Activated CD8-positive, alpha-beta memory T cell treated with anti-CD3 and anti-CD28 coated beads, Interleukin-2, amount 10 ng/mL, durations not matched to agents 7 days and 5 days (primary cell): ENCODE measurements at regions not wholly inside any gene's neighbourhood (a gene's known extent, or its start where the extent isn't known, plus 50 kb on each side); places are given as distances from the start of the nearest gene placed in this dataset.

Experiments
- ATAC-seq: fragments of 150-1000 bp; cut with Tn5 transposase; one replicate; pipeline ENCODE4 v1.10.0; 2021; ENCODE audit warnings: moderate library complexity
- CTCF ChIA-PET: fragments of 350-600 bp; sonication (Branson Sonifier 250); formaldehyde crosslinking; loops from one replicate; lab custom pipeline; 2021; ENCODE audit warnings: antibody characterized with exemption; lab: Charles Lee
- DNase-seq: peaks from one replicate; pipeline ENCODE4 v3.0.0-alpha.2; 2020
- H3K27ac Mint-ChIP-seq: one replicate; pipeline ENCODE4 v1.8.0; 2021; ENCODE audit warnings: mild to moderate bottlenecking, mixed read lengths
- H3K27me3 Mint-ChIP-seq: one replicate; pipeline ENCODE4 v1.8.0; 2021; ENCODE audit warnings: mixed read lengths
- H3K36me3 Mint-ChIP-seq: one replicate; pipeline ENCODE4 v1.8.0; 2021; ENCODE audit warnings: mild to moderate bottlenecking, mixed read lengths
- H3K4me1 Mint-ChIP-seq: one replicate; pipeline ENCODE4 v1.8.0; 2021; ENCODE audit warnings: mixed read lengths
- H3K4me3 Mint-ChIP-seq: one replicate; pipeline ENCODE4 v1.8.0; 2021; ENCODE audit warnings: mild to moderate bottlenecking, moderate library complexity, mixed read lengths
- H3K9me3 Mint-ChIP-seq: one replicate; pipeline ENCODE4 v1.8.0; 2022; ENCODE audit warnings: low read depth, mixed read lengths

DNA sequence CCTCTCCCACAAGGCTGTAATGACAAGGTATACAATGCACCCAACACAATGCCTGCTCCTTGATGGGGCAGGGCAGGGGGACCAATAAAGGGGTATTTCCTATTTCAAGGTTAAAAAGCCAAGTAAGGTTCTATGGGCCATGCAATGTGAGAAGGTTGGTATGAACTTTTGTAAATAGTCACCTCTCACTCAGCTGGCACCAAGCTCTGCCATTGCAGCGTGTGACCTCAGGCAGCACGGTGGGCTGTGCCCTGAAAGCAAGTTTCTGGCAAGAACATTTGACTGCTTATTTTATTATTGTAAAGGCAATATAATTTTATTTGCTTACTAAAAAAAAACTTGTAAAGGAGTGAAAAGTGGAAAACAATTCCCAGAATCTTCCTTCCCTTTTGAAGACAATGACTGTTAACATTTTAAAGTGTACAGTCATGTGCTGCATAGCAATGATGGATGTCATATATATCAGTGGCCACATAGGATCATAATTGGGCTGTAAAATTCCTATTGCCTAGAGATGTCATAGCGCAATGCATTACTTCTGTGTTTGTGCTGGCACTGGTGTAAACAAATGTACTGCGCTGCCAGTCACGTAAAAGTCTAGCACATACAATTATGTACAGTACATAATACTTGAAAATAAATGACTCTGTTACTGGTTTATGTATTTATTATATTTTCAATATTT, 167.3 kb upstream of the RORA start:
- H3K27ac Mint-ChIP-seq = no peak overlapping the region
- no peaks in the 10 kb centered on the region for H3K36me3 Mint-ChIP-seq
- ATAC-seq (no peak), DNase-seq (no peak)
- peaks cover 16% of the 10 kb centered on the region for H3K27me3 Mint-ChIP-seq
- no peak overlapping the region for H3K4me3 Mint-ChIP-seq
- no peaks in the 10 kb centered on the region for H3K4me1 Mint-ChIP-seq
- CTCF ChIA-PET = no interaction called here
- no peaks in the 10 kb centered on the region for H3K9me3 Mint-ChIP-seq

DNA sequence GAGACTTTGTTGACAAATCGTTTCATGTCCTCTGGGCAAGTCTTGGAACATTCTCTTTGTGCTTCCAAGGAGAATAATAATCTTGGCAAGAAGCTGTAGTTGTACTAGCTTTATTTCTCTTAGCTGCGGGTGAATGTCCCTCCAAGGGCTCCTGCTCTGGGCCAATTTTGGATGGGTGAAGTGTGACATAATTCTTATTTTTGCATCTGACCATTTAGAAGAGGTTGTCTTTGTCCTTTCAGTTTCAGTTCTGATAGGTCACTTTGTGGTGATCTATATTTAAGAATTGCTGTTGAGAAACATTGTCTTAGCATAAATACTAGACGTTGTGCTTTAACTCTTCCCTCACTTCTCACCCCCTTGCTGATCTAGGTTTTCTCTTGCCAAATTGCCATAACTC, 164.8 kb upstream of the RORA start:
- CTCF ChIA-PET = no interaction called here
- no peak overlapping the region for H3K27ac Mint-ChIP-seq
- DNase-seq (no peak), ATAC-seq (no peak)
- H3K36me3 Mint-ChIP-seq = no peaks in the 10 kb centered on the region
- H3K27me3 Mint-ChIP-seq = peaks cover 17% of the 10 kb centered on the region
- H3K4me3 Mint-ChIP-seq = no peak overlapping the region
- no peaks in the 10 kb centered on the region for H3K9me3 Mint-ChIP-seq
- peaks cover 5% of the 10 kb centered on the region for H3K4me1 Mint-ChIP-seq

DNA sequence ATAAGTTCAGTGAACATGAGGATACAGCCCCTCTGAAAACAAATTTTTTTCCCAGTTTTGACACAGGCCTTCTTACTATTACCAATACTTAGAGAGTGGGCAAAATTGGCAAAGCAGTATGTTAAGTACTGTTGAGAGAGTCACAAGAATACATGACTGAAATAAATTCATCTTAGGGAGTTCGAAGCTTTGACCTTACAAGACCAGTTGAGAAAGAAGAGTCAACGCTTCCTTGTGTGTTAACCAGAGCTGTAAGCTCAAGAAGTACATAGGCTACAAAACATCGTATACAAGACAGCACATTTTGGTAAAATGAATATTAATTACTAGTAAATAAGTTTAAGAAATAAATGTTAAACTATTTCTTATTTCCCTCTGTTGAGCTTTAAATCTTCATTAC, 164.4 kb upstream of the RORA start:
- H3K27ac Mint-ChIP-seq = no peak overlapping the region
- ATAC-seq = no peak
- peaks cover 5% of the 10 kb centered on the region for H3K4me1 Mint-ChIP-seq
- no peaks in the 10 kb centered on the region for H3K9me3 Mint-ChIP-seq
- no peak overlapping the region for H3K4me3 Mint-ChIP-seq
- no peaks in the 10 kb centered on the region for H3K36me3 Mint-ChIP-seq
- CTCF ChIA-PET = no interaction called here
- H3K27me3 Mint-ChIP-seq = peaks cover 17% of the 10 kb centered on the region
- DNase-seq = no peak

DNA sequence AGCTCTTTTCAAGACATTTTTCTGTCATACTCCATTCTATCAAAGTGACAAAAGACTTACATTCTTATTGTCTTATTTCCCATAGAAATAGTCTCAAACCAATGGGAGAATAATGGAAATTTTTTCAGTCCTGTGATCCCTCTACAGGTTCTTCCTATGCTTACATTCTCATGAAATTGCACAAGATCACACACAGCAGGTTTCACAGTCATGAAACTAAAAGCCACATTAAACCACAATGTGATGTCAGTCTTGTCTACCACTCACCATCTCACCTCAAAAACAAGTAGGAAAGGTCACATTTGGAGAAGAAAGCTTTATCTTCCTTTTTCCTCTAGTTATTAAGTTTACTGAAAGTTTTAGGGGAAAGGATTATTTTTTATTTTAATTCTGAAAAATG, 161.0 kb upstream of the RORA start:
- DNase-seq = no peak
- Mint-ChIP-seq H3K27me3 (peaks cover 17% of the 10 kb centered on the region), H3K4me1 (peaks cover 5% of the 10 kb centered on the region), H3K9me3 (no peaks in the 10 kb centered on the region), H3K4me3 (no peak overlapping the region), H3K27ac (no peak overlapping the region), H3K36me3 (no peaks in the 10 kb centered on the region)
- no peak for ATAC-seq
- CTCF ChIA-PET = no interaction called here

DNA sequence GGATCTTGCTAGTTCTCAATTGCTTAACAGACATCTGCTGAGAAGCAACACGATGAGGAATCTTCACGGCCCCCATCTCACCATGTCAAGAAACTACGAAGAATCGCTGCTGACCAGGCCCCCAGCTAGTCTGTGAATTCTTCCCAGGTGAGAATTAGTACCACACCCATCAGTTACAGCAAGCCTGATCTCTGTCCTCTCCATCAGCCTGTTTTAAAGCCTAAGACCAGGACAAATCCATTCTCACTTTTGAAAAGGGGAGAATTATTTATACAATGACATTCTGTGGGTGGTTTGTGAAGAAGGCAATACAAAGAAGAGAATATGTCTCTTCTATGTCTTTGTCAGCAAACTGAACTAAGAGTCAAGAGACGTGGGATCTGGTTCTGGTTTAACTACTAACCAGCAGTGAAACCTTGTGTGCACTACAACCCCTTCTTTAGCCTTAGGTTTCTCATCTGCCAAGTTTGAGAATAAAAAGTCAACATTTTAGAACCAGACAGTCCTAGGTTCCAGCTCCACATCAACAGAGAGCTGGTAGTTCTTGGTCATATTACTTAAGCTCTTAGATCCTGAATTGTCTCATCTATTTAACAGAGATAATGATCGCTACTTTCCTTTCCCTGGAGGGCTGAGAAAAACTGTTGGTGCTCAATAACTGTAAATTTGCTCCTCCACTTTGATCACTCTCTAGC, 160.4 kb upstream of the RORA start:
- DNase-seq (no peak), ATAC-seq (no peak)
- Mint-ChIP-seq H3K4me3 (no peak overlapping the region), H3K27ac (no peak overlapping the region), H3K9me3 (no peaks in the 10 kb centered on the region), H3K4me1 (peaks cover 5% of the 10 kb centered on the region), H3K36me3 (no peaks in the 10 kb centered on the region), H3K27me3 (peaks cover 17% of the 10 kb centered on the region)
- CTCF ChIA-PET = no interaction called here

DNA sequence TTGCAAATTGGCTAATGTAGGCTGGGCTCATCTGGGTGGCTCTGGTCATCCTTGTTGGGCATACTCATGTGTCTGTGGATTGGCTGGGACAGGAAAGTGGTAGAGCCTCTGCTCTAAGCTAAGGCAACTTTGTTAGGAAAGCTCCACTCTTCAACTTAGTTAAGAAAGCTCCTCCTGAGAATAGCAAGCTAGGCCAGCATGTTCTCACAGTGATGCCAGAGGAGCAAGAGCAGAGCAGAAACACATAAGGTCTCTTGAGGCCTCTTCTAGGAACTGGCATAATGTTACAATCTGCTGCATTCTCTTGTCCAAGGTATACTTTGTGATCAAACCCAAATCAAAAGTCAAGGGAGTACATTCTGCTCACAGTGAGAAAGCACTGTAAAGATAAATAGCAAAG, 158.6 kb upstream of the RORA start:
- Mint-ChIP-seq H3K27ac (no peak overlapping the region), H3K27me3 (peaks cover 9% of the 10 kb centered on the region), H3K4me1 (peaks cover 5% of the 10 kb centered on the region), H3K4me3 (no peak overlapping the region), H3K9me3 (no peaks in the 10 kb centered on the region), H3K36me3 (no peaks in the 10 kb centered on the region)
- ATAC-seq = no peak
- no peak for DNase-seq
- CTCF ChIA-PET = no interaction called here

DNA sequence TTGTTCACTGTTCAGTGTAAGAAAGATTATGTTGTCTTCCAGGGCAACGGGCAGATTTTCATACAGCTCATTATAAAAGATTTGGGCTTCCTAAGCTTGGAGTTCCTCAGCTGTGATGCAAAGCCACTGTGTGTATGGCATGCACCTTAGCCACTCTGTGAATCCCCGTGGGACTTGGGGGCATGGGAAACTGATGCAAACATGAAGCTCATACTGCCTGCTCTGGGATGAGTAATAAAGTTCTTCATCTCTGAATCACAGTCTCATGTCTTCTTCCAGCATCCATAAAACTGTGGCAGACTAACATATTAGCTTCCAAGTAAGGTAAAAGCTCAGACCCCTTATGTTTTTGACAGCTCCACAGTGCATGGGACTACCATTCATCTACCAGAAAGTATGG, 154.3 kb upstream of the RORA start:
- no peak for ATAC-seq
- H3K4me3 Mint-ChIP-seq = no peak overlapping the region
- H3K4me1 Mint-ChIP-seq = no peaks in the 10 kb centered on the region
- H3K9me3 Mint-ChIP-seq = no peaks in the 10 kb centered on the region
- DNase-seq = no peak
- no peaks in the 10 kb centered on the region for H3K36me3 Mint-ChIP-seq
- H3K27me3 Mint-ChIP-seq = peaks cover 3% of the 10 kb centered on the region
- H3K27ac Mint-ChIP-seq = no peak overlapping the region
- CTCF ChIA-PET = no interaction called here

DNA sequence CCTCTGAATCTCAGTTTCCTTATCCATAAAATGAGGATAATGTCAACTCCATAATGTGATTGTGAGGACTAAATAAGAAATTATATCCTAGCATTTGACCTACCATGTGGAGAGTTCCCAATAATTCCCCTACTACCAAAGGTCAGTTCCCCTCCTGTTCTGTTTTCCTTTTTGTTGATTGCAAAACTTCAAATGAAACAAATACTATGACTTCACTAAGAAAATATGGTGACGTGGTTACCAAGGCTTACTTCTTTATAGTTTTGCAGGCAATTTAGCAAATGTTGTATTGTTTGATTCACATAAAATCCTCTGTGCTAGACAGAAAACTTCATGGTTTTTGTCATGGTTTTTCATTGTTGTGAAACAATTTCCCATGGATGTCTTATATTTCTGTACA, 153.8 kb upstream of the RORA start:
- no peak for DNase-seq
- no peak overlapping the region for H3K27ac Mint-ChIP-seq
- H3K36me3 Mint-ChIP-seq = no peaks in the 10 kb centered on the region
- CTCF ChIA-PET = no interaction called here
- ATAC-seq = no peak
- peaks cover 3% of the 10 kb centered on the region for H3K27me3 Mint-ChIP-seq
- no peaks in the 10 kb centered on the region for H3K4me1 Mint-ChIP-seq
- H3K4me3 Mint-ChIP-seq = no peak overlapping the region
- no peaks in the 10 kb centered on the region for H3K9me3 Mint-ChIP-seq

DNA sequence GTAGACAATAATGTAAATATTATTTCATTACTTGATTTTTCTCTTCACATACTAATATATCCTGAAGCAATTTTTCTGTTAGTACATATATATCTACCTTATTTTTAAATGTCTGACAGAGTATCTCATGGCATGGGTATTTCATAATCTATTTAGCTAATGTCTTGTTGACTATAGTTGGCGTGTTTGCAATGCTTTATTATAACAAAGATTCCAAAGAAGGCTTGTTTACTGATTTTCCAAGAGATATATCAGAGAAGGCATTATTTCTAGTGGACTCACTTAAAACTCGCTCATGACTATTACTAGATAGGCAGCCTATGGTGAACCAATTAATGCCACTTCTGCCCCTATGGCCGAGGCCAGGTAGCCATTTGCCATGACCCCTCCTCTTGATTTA, 152.4 kb upstream of the RORA start:
- Mint-ChIP-seq H3K4me1 (no peaks in the 10 kb centered on the region), H3K27me3 (peaks cover 3% of the 10 kb centered on the region), H3K36me3 (no peaks in the 10 kb centered on the region), H3K4me3 (no peak overlapping the region), H3K27ac (no peak overlapping the region), H3K9me3 (no peaks in the 10 kb centered on the region)
- no peak for DNase-seq
- ATAC-seq = no peak
- CTCF ChIA-PET = no interaction called here

DNA sequence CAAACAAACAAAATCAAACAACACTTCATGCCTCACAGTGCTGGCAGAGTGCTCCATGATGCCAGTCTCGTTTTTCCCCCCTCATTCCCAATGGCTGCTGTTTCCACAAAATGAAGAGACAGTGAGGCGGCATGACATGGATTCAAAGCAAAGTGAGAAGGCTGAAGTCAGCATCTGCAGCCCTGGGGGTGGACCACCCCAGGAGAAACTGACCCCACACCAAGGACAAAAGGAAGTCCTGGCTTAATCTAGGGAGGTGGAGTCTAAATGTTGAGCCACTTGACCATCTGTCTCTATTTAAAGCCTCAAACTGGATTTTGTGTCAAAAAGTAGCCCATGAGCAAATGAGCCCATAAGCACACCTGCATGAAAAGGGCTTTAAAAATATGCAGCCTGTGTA, 151.2 kb upstream of the RORA start:
- no peak overlapping the region for H3K4me3 Mint-ChIP-seq
- no peak for DNase-seq

DNA sequence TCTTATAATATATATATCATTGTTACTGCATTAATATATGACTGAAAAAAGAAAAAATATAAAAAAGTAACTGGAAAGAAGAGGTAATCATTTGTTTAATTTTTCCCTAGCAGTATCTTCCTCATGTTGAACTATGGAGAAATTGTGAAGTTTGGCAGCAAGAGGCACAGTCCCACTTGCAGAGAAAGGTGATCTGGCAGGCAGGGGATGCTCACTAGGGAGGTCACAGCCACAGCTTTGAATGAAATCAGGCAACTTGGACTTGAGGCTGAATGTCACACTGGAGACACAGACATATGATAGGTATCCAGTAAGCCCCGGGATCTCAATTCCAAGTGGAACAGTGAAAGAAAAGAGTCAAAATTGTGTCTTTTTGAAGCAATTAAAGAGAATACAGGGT, 149.9 kb upstream of the RORA start:
- peaks cover 3% of the 10 kb centered on the region for H3K27me3 Mint-ChIP-seq
- H3K36me3 Mint-ChIP-seq = no peaks in the 10 kb centered on the region
- DNase-seq = no peak
- no peaks in the 10 kb centered on the region for H3K9me3 Mint-ChIP-seq
- CTCF ChIA-PET = no interaction called here
- H3K4me1 Mint-ChIP-seq = no peaks in the 10 kb centered on the region
- no peak for ATAC-seq
- H3K4me3 Mint-ChIP-seq = no peak overlapping the region
- no peak overlapping the region for H3K27ac Mint-ChIP-seq

More for the DNA sequence above, 151.2 kb upstream of the RORA start:
- no peak overlapping the region for H3K27ac Mint-ChIP-seq
- CTCF ChIA-PET = no interaction called here
- H3K4me1 Mint-ChIP-seq = no peaks in the 10 kb centered on the region
- no peak for ATAC-seq
- no peaks in the 10 kb centered on the region for H3K36me3 Mint-ChIP-seq
- H3K27me3 Mint-ChIP-seq = peaks cover 3% of the 10 kb centered on the region
- no peaks in the 10 kb centered on the region for H3K9me3 Mint-ChIP-seq

DNA sequence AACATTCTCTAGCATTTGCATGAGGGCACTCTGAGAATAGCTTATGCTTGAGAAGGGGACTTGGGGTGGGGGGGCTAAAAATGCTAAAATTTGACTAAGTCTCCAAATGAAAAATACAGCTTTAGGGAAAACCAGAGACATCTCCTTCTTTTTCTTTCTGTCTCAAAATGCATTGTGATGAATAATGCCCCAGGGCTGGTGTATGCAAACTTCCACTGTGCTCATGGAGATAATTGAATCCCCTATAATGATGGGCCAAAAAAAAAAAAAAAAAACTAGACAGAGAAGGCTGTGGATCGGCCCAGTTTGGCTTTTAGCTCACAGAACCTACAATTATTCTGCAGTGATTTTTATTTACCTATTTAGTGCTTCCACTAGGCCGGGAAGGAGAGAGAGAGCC, 147.9 kb upstream of the RORA start:
- no peak for ATAC-seq
- Mint-ChIP-seq H3K27me3 (peaks cover 3% of the 10 kb centered on the region), H3K4me3 (no peak overlapping the region), H3K27ac (no peak overlapping the region), H3K9me3 (no peaks in the 10 kb centered on the region), H3K36me3 (no peaks in the 10 kb centered on the region), H3K4me1 (no peaks in the 10 kb centered on the region)
- CTCF ChIA-PET = no interaction called here
- no peak for DNase-seq

DNA sequence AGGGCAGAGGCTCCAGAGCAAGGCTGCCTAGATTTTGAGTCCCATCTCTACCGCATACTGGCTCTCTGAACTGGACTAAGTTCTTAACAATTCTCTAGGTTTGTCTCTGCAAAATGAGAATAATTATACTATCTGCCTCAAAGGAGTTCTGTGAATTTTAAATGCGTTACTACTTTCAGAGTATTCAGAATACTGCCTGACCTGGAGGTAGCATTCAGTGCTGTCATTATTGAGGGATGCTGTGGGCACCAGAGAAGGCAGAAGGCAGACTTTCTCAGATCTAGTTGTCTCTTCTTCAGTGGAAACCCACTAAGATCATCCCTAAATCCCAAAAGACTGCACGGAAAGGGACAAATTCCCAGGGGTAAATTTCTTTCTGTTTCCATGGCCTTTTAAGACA, 147.4 kb upstream of the RORA start:
- Mint-ChIP-seq H3K27ac (no peak overlapping the region), H3K36me3 (no peaks in the 10 kb centered on the region), H3K4me1 (no peaks in the 10 kb centered on the region), H3K9me3 (no peaks in the 10 kb centered on the region), H3K27me3 (peaks cover 3% of the 10 kb centered on the region), H3K4me3 (no peak overlapping the region)
- CTCF ChIA-PET = no interaction called here
- ATAC-seq = no peak
- DNase-seq = no peak

DNA sequence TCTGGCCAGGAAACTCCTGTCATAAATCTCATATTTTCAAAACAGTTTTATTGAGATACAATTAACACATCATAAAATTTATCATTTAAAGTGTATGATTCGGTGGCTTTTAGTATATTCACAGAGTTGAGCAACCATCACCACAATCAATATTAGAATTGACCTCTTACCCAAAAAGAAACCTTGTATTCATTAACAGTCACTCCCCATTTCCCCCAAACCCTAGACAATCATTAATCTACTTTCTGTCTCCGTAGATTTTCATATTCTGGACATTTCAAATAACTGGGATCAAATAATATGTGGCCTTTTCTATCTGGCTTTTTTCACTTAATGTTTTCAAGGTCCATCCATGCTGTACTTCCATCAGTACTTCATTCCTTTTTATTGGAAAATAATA, 145.7 kb upstream of the RORA start:
- Mint-ChIP-seq H3K4me1 (no peaks in the 10 kb centered on the region), H3K9me3 (peaks cover 2% of the 10 kb centered on the region), H3K36me3 (no peaks in the 10 kb centered on the region), H3K4me3 (no peak overlapping the region), H3K27me3 (peaks cover 3% of the 10 kb centered on the region), H3K27ac (no peak overlapping the region)
- no peak for ATAC-seq
- CTCF ChIA-PET = no interaction called here
- DNase-seq = no peak
